ENCODE measurements at regions not wholly inside any gene's neighbourhood (a gene's known extent, or its start where the extent isn't known, plus 50 kb on each side); places are given as distances from the start of the nearest gene placed in this dataset.

DNA sequence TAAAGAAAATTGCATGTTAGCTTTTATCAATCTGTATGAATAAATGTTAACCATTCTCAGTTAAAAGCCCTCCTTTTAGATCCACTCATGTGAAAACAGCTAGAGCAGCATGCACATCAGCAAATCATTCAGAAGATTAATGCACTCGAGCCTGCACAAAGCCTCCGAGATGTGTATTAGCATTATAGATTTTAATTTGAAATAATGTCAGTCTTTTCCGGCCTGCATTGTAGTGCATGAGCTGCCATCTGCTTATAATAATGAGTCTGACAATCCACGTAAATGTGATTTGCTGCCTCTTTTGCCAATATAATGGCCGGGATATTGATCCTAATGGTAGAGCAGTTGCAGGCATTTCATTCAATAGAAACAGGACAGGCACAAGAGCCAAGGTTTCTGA, 585.1 kb downstream of the IRX1 start:
- H3K4me1 ChIP-seq = no peaks in the 10 kb centered on the region
- peaks cover 3% of the 10 kb centered on the region for H3K9me3 ChIP-seq
- no peaks in the 10 kb centered on the region for H3K36me3 ChIP-seq
- no peak overlapping the region for H3K27ac ChIP-seq
- intact Hi-C loops (cut with DNase I) = no loop called here
- no peak overlapping the region for H3K4me3 ChIP-seq
- TF ChIP-seq POLR2A (IDR thresholded peaks at IDR 0.05) (no peak), CTCF (IDR thresholded peaks at IDR 0.05) (no peak), POLR2AphosphoS5 (IDR thresholded peaks at IDR 0.05; ENCODE audit: insufficient read depth in 1 of 2, low read depth in 1 of 2) (no peak)
- DNase-seq (ENCODE audit: extremely low spot score in 2 of 2) = no peak
- H3K27me3 ChIP-seq = no peaks in the 10 kb centered on the region

GRCh38 chr5:4182144-4182543, 586.5 kb downstream of the IRX1 start:
- no peak overlapping the region for H3K4me3 ChIP-seq
- intact Hi-C loops (cut with DNase I) = no loop called here
- no peak for DNase-seq (ENCODE audit: extremely low spot score in 2 of 2)
- no peak for TF ChIP-seq POLR2AphosphoS5 (IDR thresholded peaks at IDR 0.05; ENCODE audit: insufficient read depth in 1 of 2, low read depth in 1 of 2)
- no peak for TF ChIP-seq CTCF (IDR thresholded peaks at IDR 0.05)
- TF ChIP-seq POLR2A (IDR thresholded peaks at IDR 0.05) = no peak
- H3K36me3 ChIP-seq = no peaks in the 10 kb centered on the region
- H3K4me1 ChIP-seq = no peaks in the 10 kb centered on the region
- H3K27me3 ChIP-seq = no peaks in the 10 kb centered on the region
- peaks cover 3% of the 10 kb centered on the region for H3K9me3 ChIP-seq
- no peak overlapping the region for H3K27ac ChIP-seq

DNA sequence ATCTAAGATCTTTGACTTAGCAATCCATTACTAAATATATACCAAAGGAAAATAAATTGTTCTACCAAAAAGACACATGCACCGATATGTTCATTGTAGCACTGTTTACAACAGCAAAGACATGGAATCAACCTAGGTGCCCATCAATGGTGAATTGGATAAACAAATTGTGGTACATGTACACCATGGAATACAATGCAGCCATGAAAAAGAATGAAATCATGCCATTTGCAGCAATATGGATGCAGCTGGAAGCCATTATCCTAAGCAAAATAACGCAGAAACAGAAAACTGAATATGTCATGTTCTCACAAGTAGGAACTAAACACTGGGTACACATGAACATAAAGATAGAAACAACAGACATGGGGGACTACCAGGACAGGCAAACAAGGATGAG, 589.5 kb downstream of the IRX1 start:
- TF ChIP-seq POLR2A (IDR thresholded peaks at IDR 0.05) (no peak), POLR2AphosphoS5 (IDR thresholded peaks at IDR 0.05; ENCODE audit: insufficient read depth in 1 of 2, low read depth in 1 of 2) (no peak), CTCF (IDR thresholded peaks at IDR 0.05) (no peak)
- intact Hi-C loops (cut with DNase I) = no loop called here
- no peak for DNase-seq (ENCODE audit: extremely low spot score in 2 of 2)
- Histone ChIP-seq H3K27me3 (no peaks in the 10 kb centered on the region), H3K9me3 (peaks cover 3% of the 10 kb centered on the region), H3K36me3 (no peaks in the 10 kb centered on the region), H3K27ac (no peak overlapping the region), H3K4me3 (no peak overlapping the region), H3K4me1 (no peaks in the 10 kb centered on the region)

GRCh38 chr5:4188704-4189103, 593.1 kb downstream of the IRX1 start:
- intact Hi-C loops (cut with DNase I) = no loop called here
- Histone ChIP-seq H3K9me3 (peaks cover 1% of the 10 kb centered on the region), H3K36me3 (no peaks in the 10 kb centered on the region), H3K4me1 (no peaks in the 10 kb centered on the region), H3K27ac (no peak overlapping the region), H3K4me3 (no peak overlapping the region), H3K27me3 (no peaks in the 10 kb centered on the region)
- no peak for DNase-seq (ENCODE audit: extremely low spot score in 2 of 2)
- TF ChIP-seq POLR2A (IDR thresholded peaks at IDR 0.05) (no peak), CTCF (IDR thresholded peaks at IDR 0.05) (no peak), POLR2AphosphoS5 (IDR thresholded peaks at IDR 0.05; ENCODE audit: insufficient read depth in 1 of 2, low read depth in 1 of 2) (no peak)

DNA sequence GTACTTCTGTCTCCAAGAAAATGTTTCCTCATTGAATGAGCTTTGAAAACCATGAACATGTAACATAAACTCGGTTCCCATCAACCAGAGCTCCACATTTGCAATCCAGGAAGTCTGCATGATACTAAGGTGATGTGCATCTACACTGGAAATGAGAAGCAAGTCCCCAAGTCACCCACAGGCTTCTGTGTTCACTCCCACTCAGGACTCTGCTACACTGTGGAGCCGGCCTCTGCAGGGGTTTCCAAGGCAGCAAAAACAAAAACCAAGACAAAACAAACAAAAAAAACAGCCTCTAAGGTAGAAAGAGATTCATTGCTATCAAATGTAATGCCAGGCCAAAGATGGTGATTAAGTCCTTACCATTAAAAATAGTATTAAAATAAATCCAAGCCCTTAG, 593.7 kb downstream of the IRX1 start:
- TF ChIP-seq CTCF (IDR thresholded peaks at IDR 0.05) (no peak), POLR2A (IDR thresholded peaks at IDR 0.05) (no peak), POLR2AphosphoS5 (IDR thresholded peaks at IDR 0.05; ENCODE audit: insufficient read depth in 1 of 2, low read depth in 1 of 2) (no peak)
- Histone ChIP-seq H3K27me3 (no peaks in the 10 kb centered on the region), H3K4me3 (no peak overlapping the region), H3K4me1 (no peaks in the 10 kb centered on the region), H3K36me3 (no peaks in the 10 kb centered on the region), H3K9me3 (no peaks in the 10 kb centered on the region), H3K27ac (no peak overlapping the region)
- intact Hi-C loops (cut with DNase I) = no loop called here
- DNase-seq (ENCODE audit: extremely low spot score in 2 of 2) = no peak
